NCI-H82 (cell line): ENCODE measurements at regions not wholly inside any gene's neighbourhood (a gene's known extent, or its start where the extent isn't known, plus 50 kb on each side); places are given as distances from the start of the nearest gene placed in this dataset.

ENCODE experiments used
- DNase-seq: peaks from one replicate; lab custom pipeline; 2025; lab: John Stamatoyannopoulos, UW

GRCh38 chr17:73724341-73724740 is 80.1 kb upstream of the SDK2 start:
- DNase-seq: no peak

GRCh38 chr17:73724990-73725389 is 80.7 kb upstream of the SDK2 start:
- DNase-seq: no peak

- no peak for DNase-seq
These were observed 81.7 kb upstream of the SDK2 start for GRCh38 chr17:73725794-73726515.

- DNase-seq: no peak
These were observed 83.7 kb upstream of the SDK2 start for GRCh38 chr17:73727941-73728340.

GRCh38 chr17:73729101-73729500 is 84.9 kb upstream of the SDK2 start:
- DNase-seq: no peak

DNA sequence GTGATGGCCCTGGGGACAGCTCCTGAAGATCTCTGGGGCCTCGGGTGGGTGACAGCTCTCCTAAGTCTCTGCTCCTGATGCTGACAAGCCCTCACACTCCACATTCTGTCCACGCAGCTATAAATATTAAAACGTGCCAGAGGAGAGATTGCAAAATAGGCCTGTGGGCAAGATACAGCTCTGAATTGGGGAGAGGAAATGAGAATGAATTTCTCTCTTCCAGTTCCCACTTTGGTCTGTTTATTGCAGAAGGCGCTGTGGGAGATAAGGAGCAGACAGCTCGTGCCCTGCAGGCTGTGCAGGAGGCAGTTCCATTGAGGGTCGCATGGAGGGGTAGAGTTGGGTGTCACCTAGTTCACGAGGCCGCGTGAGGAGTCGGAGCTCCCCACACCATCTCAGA is 87.5 kb upstream of the SDK2 start:
- DNase-seq: no peak

DNA sequence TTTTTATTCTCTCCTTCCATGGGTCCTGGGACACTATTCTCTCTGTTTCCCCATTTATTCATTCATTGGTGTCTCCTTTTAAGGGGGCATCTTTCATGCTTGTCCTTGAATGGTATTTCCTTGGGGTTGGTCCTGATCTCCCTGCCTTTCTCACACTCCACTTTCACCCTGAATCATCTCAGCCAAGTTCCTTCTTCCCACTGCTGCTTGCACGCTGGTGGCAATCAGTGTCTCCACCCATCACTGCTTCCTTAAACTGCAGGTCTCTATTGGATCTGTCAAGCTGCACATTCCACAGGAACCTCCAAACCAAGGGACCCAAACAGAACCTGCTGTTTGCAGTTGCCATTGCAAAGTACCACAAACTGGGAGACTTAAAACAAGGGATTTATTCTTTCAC is 89.3 kb upstream of the SDK2 start:
- DNase-seq: no peak

- no peak for DNase-seq
These were observed 91.0 kb upstream of the SDK2 start for GRCh38 chr17:73735245-73735644.

DNA sequence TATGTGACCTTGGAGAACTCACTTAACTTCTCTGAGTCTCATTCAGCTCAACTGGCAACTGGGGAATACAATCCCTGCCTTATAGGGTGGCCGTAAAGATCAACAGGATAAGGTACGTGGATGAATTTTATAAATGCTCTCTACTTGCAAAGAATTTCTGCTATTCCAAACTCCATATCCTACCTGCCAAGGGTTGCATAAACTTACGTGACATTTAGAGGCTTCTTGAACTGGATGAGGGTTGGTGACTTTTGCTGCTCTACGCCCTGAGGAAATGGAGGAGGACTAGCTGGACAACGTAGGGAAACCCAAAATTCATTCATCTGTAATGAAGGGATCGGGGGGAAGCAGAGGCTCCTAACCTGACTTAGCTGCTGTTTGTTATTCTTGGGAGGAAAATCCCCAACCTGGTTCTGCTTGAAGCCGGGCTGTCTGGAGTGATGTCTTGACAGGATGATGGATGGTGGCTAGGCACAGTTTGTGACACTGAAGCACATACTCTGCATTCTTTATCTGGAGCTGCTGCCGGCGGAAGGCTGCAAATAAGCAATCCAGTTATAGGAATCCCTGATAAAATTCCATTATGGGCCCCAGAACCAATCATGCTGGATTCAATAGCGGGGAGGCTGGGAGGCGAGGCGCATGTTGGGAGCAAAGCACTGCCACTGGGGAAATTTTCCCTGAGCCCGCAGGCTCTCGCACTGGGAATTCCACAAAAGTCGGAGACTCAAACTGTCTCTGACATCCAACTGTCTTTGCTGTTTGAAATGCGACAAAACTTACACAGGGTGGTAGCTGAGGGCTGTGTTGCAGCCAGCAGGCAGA is 94.7 kb upstream of the SDK2 start:
- DNase-seq: peak; percentile 57

DNA sequence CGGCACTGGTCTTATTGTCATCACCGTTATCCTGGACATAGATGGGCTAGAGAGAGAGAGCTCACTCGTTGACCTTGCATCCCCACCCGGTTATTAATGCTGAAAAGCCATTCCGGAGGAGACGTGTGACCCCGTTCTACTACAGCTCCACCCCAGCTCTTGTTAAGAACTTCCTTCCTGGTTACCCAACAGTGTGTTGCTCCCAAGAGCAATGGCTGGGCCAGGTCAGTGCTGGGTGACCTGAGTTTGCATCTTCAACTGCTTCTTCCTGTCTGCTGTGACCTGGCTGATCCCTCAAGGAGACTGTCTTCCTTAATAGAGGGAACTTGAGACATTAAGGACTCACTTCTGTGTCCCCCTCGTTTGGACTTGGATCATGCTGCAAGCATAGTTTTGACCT is 96.1 kb upstream of the SDK2 start:
- DNase-seq: no peak

DNA sequence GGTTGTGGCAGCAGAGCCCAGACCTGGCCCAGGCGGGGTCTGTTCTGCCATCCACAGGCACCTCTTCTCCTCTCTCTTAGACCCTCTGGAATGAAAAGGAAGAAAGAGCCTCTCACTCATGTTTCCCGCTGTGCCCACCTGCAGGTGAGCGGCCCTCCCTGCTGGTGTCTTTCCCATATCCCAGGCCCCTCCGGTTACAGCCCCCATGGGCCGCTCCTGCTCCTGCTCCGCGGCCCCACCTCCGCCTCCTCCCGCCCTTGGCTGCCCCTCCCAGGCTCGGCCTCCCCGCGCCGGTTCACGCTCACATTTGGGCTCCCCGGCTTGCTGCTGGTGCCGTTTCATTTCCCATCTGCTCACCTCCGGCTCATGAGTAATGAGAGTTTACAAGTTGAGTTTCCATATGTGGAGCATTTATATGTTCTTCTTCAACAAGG is 98.7 kb upstream of the SDK2 start:
- DNase-seq: peak; percentile 68

DNA sequence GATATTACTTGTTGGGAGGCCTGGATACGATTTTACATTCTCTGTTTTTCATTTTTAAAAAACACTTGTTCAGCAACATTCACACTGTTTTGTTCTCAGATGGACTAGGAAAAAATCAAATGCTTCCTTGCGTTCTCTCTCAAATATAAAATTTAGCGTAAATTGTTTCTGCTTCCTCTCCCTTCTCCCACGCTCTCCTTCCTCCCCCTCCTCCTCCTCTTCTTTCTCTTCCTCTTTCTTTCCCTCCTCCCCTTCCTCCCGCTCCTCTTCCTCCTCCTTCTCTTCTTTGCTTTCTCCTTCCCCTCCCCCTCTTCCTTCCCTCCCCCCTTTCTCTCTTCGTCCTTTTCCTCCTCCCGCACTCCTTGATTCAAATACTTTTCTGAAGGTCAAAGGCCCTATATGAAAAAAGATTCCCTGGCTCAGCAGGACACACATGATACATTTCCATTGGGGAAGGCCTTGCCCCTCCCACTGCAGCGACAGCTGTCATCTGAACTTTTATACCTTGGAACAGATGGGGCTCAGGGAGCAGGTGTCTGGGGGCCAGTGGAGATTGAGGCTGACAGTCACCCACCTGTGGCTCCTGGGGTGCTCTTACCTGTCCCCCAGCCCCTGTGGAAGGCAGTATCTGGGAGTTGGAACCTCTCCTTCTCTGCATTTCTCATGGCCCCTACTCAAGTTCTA is 99.4 kb upstream of the SDK2 start:
- peak; percentile 93 for DNase-seq

DNA sequence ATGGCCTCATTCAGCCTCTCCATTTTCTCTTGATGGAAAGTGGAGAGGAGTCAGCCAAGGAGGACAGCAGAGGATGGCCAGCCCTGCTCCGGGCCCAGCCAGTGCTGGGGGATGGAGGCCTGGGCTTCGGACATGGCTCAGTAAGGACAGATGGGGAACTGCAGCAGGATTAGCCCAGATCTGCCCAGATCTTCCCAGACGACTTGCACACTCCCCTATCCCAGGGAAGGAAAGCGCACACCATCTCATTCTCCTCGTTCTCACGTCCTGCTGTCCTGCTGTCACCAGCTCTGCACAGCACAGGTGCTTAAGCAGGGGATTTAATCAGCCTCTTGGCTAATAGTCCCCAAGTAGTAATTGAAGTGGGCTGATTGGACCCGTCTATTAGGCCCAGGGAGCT is 100.2 kb upstream of the SDK2 start:
- DNase-seq: peak; percentile 100

DNA sequence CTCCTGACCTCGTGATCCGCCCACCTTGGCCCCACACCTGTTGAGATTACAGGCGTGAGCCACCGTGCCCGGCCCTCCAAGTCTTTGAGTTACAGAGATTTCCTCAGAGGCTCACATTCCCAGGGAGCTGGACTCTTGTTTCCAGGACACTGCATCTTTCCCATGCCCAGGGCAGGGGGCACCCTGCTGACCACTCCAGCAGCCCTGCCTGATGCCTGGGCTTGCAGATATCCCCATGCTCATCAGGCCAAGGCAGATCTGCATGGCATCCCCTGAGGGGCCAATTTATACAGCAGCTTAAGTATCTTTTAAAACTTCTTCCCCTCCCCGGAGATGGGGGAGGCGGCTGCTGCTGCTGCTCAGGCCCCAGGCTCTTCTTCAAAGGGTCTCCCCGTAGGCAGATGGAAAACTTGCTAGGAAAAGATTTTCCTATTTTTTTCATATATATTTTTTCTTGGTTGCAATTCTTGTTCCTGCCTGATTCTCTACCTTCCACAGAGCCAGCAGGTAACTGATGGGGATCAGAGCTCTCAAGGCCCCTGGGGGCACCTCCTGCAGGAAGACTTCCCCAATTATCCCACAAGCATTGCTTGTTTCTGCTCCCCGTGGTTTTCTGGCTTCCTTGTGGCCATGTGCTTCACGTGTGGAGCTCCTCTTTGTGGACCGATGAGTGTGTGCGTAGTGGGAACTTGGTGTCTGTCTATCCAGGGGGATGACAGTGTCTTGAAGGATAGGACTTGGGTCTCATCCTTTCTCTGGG is 102.2 kb upstream of the SDK2 start:
- peak; percentile 66 for DNase-seq

DNA sequence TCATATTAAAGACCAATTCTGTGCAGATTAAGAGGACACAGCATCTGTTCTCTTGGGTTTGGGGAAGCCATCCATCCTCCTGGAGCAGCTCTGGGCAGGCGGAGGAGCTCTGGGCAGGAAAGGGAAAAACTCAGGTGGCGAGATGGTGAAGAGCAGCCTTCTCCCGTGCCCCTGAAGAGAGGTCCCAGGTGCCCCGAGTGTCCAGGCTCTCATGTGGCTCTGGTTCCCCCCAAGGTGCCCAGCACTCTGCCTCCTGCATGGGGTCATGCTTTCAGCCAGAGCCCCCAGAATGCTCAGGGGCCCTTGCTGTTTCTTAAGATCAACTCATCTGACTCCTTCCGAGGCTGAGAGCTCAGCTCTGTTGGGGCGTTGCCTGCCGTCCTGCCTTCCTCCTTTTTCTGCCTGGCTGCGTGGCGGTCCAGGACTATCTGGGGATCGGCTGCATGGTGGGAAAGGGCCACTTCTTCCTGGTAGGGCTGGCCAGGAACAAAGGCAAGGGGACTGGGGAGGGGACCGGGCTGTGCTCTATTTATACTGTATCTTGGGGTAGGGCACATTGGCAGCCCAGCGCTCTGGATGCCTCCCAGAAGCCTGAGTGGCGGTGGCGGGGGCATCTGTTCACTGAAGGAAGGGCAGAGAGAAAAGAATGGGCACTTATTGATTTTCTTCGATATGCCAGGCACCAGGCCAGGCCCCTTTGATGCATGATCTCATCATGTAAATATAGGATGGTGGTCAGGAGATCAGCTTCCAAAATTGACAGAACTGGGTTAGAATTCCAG is 103.2 kb upstream of the SDK2 start:
- peak; percentile 84 for DNase-seq

DNA sequence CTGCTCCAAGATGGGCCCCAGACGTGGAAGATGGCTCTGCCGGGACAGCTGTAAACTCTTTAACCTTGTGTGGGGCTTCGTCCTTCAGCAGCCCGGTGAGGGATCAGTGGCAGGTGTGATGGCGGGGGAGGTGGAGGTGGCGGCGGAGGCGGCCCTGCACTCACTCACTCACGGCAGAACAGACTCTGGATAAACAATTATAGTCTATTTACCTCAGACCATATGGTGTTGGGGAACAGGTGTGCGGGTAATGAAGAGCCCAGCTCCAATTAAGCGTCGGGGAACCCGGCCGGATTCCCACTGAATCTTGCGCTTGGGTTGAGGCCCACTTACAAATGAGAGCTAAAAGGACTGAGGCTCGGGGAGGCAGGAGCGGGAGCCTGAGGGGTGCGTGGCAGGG is 104.3 kb upstream of the SDK2 start:
- DNase-seq: peak; percentile 93

DNA sequence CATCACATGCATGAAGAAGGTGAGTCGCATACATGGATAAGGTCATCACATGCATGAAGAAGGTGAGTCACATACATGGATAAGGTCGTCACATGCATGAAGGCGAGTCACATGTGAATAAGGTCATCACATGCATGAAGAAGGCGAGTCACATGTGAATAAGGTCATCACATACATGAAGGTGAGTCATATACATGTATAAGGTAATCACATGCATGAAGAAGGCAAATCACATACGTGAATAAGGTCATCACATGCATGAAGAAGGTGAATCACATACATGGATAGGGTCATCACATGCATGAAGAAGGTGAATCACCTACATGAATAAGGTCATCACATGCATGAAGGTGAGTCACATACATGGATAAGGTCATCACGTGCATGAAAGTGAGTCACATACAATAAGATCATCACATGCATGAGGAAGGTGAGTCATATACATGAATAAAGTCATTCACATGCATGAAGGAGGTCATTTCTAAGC is 105.1 kb upstream of the SDK2 start:
- DNase-seq: no peak

DNA sequence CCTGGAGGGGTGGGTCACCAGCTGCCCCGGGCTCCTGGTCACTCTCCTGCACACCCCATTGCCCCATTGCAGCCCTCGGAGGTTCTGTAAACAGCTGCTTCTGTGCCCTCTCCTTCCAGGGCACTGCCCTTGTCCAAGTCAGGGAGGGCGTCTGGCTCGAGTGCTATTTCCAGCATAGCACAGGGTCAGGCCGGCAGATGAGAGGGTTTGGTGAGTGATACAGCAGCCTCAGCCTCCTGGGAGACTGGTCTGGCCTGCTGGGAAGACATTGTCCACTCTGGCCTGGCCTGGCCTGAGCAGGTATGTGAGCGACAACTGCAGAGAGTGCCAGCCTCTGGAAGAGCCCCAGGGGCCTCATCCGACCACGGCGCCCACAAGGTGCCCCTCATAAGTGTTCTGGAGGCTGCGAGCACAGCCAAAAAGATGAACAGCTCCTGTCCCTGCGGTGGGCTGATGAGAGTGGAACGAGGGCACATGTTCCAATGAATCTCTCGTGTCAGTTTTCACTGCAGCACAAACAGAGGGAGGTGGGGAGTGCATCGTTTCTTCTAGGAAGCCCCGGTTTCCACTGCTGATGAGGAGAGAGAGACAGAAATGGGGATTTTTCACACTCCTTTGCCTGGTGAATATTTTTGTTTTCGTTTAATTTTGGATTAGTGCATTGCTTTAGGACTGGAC is 105.8 kb upstream of the SDK2 start:
- no peak for DNase-seq

- DNase-seq: peak; percentile 72
These were observed 106.7 kb upstream of the SDK2 start for GRCh38 chr17:73750975-73751374.

DNA sequence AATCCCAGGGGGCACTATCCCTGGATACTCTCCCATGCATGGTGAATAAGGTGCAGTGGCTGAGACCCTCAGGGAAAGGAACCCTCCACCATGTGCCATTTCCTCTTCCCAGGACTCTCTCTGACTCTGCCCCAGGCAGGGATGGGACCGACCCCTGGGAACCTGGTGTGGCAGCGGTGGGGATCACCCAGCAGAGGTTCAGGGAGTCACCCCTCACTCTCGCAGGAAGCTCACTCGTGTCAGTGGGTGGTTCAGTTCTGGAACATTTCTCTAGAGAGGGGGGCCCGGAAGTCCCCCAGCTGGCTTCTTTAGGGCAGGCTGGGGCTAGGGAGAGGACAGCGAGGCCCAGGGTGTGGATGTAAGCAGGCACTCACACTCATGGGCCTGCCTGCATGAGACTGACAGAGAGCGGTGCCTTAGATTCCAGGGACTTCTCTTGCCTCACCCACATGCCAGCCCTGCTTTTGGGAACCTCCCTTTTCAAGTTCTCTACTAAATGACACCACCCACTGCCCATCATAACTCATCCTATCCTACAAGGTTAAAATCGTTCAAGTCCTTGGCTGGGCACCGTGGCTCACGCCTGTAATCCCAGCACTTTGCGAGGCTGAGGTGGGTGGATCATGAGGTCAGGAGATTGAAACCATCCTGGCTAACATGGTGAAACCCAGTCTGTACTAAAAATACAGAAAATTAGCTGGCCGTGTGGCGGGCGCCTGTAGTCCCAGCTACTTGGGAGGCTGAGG is 109.7 kb upstream of the SDK2 start:
- no peak for DNase-seq
